NCI-H1436 (cell line): ENCODE measurements at regions not wholly inside any gene's neighbourhood (a gene's known extent, or its start where the extent isn't known, plus 50 kb on each side); places are given as distances from the start of the nearest gene placed in this dataset.
"Not testable (repeated sequence)": the region's sequence is repeated elsewhere in the genome, so short reads cannot be mapped to it uniquely, and the experiment has no call there.

Experiments used
- DNase-seq: peaks from one replicate; lab custom pipeline; 2025; lab: John Stamatoyannopoulos, UW

DNA sequence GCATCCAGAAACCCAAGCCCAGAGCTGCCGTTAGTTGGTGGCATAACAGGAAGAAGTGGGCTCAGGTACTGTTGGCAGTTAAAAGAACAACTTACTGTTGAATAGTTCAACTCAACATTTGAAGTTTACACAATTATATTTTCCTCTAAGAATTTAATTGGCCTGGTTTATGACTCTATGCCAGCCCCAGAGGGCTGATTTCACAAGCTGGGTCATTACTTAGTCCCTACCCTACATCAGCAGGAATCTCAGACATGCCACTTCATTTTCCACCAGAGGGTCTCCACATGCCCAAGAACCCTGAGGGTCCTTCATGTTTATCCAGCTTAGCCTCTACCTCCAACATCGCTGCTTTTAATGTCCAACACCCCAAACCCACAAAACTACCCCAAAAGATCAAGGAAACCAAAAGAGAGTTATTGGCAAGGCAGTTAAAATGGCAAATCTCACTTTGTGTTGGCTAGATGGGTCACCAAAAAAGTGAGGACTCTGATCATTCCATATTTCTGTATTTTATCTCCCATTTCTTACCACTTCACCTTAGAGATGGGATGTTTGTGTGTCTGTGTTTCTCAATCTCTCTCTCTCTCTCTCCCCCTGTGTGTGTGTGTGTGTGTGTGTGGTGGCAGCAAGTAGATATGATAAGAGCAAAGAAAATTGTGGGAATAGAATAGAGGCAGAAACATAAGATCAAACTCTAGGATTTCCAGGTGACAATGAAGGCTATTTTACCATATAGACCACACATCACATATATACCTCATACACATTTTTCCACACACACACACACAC, 112.5 kb upstream of the TBX18 start:
- no peak for DNase-seq

GRCh38 chr6:84872996-84873723, 108.8 kb upstream of the TBX18 start:
- no peak for DNase-seq

GRCh38 chr6:84871925-84872324, 107.5 kb upstream of the TBX18 start:
- DNase-seq: no peak

GRCh38 chr6:84870672-84871071, 106.3 kb upstream of the TBX18 start:
- no peak for DNase-seq

- DNase-seq: no peak
These were observed 103.8 kb upstream of the TBX18 start for GRCh38 chr6:84868149-84868548.

DNA sequence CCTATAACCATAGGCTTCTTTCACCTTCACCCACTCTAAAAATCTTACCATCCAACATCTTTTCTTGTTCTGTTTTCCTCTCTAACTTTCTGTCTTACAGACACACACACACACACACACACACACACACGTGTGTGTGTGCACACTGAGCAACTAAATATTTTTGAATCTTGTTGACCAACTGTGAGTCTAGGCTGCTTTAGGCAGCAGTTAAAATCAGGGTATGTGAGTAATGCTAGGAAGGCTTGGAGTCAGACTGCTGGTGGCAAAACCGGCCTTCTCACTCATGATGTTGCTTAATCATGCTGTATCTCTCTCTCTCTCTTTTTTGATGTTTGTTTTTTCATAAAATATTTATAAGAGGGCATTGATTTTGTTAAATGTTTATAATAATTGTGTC, 103.1 kb upstream of the TBX18 start:
- DNase-seq: no peak

GRCh38 chr6:84866715-84867114, 102.3 kb upstream of the TBX18 start:
- no peak for DNase-seq

GRCh38 chr6:84865372-84865771, 101.0 kb upstream of the TBX18 start:
- DNase-seq: not testable (repeated sequence)

GRCh38 chr6:84862843-84863242, 98.4 kb upstream of the TBX18 start:
- DNase-seq: no peak

DNA sequence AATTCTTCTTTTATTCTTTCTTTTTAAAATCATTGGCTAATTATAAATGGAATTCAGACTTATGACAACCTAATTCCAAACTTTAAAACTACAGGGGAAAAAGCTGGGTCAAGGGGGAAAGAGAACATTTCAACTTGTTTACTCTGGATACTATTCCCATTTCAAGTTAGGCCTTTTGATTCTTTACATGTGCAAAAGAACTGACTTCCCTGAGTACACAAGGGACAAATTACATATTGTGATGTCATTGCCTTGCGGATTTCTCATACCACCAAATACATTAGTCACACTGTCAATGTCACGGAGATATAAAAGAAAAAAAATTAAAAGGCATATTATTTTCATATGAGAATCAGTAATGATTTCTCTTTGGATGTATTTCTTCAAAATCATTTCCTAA, 96.5 kb upstream of the TBX18 start:
- no peak for DNase-seq

DNA sequence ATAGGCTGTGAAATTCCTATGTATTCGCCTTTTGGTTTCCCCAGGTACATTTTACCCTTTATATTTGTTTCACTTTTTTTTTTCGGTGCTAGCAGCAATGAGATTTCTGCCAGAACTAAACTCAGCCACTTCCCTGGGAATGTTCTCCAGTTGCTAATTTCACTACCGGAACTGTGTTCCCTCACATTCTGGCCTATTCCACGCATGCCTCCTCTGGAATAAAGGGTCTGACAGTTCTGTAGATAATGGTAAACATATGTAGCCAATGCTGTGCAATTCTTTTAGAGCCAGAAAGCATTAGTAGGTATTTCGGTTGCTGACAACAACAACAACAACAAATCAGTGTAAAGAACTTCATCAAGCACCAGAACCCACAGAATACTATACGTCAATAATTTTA, 96.1 kb upstream of the TBX18 start:
- DNase-seq: no peak

GRCh38 chr6:84854811-84855400, 90.5 kb upstream of the TBX18 start:
- no peak for DNase-seq

- DNase-seq: no peak
These were observed 89.5 kb upstream of the TBX18 start for GRCh38 chr6:84853901-84854300.

DNA sequence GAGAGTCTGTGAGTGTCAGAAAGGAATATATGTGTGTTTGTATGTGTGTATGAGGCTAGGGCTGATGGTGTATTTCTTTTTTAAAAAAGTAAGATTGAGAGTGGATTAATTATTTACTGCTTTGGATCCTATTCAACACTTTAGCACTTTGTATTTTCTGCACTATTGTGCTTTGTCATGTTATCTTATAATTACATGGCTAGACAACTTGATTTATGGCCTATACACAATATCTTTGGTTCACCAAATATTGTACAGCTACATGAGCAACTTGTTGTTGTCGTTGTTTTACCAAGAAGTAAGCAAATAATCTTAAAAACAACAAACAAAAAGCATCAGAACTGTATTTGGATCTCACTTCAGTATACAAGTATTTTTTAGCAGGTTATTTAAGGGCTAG, 84.6 kb upstream of the TBX18 start:
- DNase-seq: no peak

DNA sequence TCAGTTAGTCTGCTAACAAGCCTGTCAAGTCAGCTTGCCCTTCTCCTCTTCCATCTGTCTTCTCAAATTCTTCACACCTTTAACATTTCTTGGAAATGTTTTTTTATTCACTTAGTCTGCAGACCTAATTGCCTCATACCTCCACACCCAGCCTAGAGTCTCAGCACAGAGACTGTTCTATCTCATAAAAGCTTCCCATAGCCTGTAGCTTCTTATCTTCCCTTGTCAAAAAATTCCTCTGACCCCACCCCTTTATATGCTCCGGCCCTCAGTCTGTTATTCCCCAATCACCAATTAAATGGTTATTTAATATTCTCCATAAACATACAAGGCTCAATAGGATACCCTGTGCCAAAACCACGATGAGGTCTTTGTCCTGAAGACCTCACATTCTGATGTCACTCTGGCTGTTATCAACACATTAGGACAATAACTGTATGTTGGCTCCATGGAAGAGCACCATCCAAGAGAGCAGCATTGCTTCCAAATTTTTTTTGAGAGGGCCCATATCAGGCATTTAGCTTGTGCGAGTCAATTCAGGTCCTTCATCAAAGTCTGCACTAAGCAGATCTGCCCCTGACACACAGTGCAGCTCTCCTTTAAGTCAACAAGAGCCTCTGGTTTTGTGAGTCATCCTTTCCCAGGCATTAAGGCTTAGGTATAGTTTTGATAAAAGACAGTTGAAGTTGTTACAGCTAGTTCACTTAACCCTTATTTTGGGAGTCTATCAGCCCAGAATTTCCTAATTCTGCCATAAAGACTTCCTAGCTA, 83.2 kb upstream of the TBX18 start:
- DNase-seq: no peak

- no peak for DNase-seq
These were observed 78.2 kb upstream of the TBX18 start for GRCh38 chr6:84842525-84843166.

DNA sequence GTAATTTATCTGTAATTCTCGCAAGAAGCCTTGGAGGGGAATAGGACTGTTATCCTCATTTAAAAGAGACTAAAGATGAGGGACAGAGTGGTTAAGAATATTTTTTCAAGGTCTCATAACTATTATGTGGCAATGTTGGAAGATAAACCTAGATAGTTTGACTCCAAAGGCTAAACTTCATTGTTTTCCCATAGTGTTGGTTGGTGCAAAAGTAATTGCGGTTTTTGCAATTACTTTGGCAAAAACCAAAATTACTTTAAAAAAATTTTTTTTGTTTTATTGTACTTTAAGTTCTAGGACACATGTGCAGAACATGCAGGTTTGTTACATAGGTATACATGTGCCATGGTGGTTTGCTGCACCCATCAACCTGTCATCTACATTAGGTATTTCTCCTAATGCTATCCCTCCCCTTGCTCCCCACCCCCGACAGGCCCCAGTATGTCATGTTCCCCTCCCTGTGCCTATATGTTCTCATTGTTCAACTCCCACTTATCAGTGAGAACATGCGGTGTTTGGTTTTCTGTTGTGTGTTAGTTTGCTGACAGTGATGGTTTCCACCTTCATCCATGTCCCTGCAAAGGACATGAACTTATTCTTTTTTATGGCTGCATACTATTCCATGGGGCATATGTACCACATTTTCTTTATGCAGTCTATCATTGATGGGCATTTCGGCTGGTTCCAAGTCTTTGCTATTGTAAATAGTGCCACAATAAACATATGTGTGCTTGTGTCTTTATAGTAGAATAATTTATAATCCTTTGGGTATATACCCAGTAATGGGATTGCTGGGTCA, 72.9 kb upstream of the TBX18 start:
- not testable (repeated sequence) for DNase-seq

DNA sequence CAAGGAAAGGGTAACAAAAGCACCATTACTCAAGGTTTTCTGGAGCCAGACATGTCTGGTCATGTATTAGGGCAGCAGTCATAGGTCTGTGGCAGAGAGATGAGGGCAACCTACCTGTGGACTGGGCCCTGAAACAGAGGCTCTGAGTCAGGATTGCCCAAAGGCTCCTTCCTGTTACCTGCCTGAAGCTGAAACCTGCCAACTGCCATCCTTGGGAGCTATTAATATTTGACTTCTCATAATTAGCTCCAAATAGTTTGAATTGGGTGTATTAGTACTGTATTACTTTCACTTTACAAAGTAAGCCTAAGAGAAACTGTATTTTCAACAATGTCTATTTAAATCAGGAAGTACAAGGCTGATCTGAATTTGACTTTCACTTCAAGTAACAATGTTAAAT, 72.0 kb upstream of the TBX18 start:
- DNase-seq: no peak

GRCh38 chr6:84835340-84835739, 70.9 kb upstream of the TBX18 start:
- no peak for DNase-seq

GRCh38 chr6:84831924-84832323, 67.5 kb upstream of the TBX18 start:
- not testable (repeated sequence) for DNase-seq

GRCh38 chr6:84825461-84825860, 61.1 kb upstream of the TBX18 start:
- DNase-seq: no peak
